GM12878 (cell line): ENCODE measurements at regions not wholly inside any gene's neighbourhood (a gene's known extent, or its start where the extent isn't known, plus 50 kb on each side); places are given as distances from the start of the nearest gene placed in this dataset.

Experiments
- BCL3 ChIP-seq: IDR thresholded peaks from 2 replicates; pipeline ENCODE4 v1.6.1; 2011; ENCODE audit warnings: borderline replicate concordance, low read depth, mild to moderate bottlenecking, moderate library complexity, low read length; ENCODE audit not compliant: insufficient read depth, poor library complexity, severe bottlenecking
- CEBPZ ChIP-seq: fragments of 150-350 bp; IDR thresholded peaks from 2 replicates; pipeline ENCODE4 v1.6.1; 2016; ENCODE audit warnings: low read depth, low read length
- EGR1 ChIP-seq, 2 experiments: IDR thresholded peaks; 1 replicate in 1 of 2; 2 replicates in 1 of 2; pipeline ENCODE4 v1.6.1; 2011 to 2012; ENCODE audit warnings: low read depth in 2 of 2, low read length in 2 of 2, borderline replicate concordance in 1 of 2, mild to moderate bottlenecking in 1 of 2, moderate library complexity in 1 of 2
- GATAD2B ChIP-seq: fragments of 450-650 bp; conservative IDR thresholded peaks from 2 replicates; pipeline ENCODE4 v1.6.1; 2017; ENCODE audit warnings: low read depth, mild to moderate bottlenecking, moderate library complexity
- RBBP5 ChIP-seq: fragments of 200-600 bp; sonication (generic); conservative IDR thresholded peaks from 2 replicates; pipeline ENCODE4 v1.6.1; 2016
- RELA ChIP-seq: fragments of 450-650 bp; IDR thresholded peaks from 2 replicates; pipeline ENCODE4 v1.8.0; 2014; ENCODE audit warnings: borderline replicate concordance; ENCODE audit not compliant: partially characterized antibody
- TCF12 ChIP-seq: IDR thresholded peaks from 2 replicates; pipeline ENCODE4 v1.6.1; 2011; ENCODE audit warnings: low read depth, mild to moderate bottlenecking, low read length
- ZNF217 ChIP-seq: fragments of 450-650 bp; IDR thresholded peaks from 2 replicates; pipeline ENCODE4 v1.6.1; 2017; ENCODE audit warnings: antibody characterized with exemption, mild to moderate bottlenecking

GRCh38 chr4:186778134-186778533, 54.5 kb upstream of the FAT1 start (continued):
- TF ChIP-seq CEBPZ = no peak
- TF ChIP-seq TCF12 = no peak
- TF ChIP-seq ZNF217 = no peak
- TF ChIP-seq GATAD2B = no peak
- no peak for TF ChIP-seq RBBP5
- no peak for TF ChIP-seq RELA
- TF ChIP-seq EGR1 (IDR thresholded peaks at IDR 0.05; ENCODE audit: borderline replicate concordance in 1 of 2, low read depth in 2 of 2, low read length in 2 of 2) = no peak
- no peak for TF ChIP-seq BCL3
